MCF 10A (cell line): ENCODE measurements at regions not wholly inside any gene's neighbourhood (a gene's known extent, or its start where the extent isn't known, plus 50 kb on each side); places are given as distances from the start of the nearest gene placed in this dataset.

Source experiments
- BruUV-seq: library from RNA; stranded (reverse); fragments of 400-500 nt; replicated peaks from 2 replicates; lab custom pipeline; 2021; lab: Mats Ljungman, UMichigan
- CTCF ChIA-PET: fragments of 300-600 bp; sonication (Branson Sonifier 250); formaldehyde crosslinking; extraction: SDS; loops from one replicate; lab custom pipeline; 2021; ENCODE audit warnings: antibody characterized with exemption, inconsistent platforms; lab: Yijun Ruan, JAX
- POLR2A ChIA-PET: fragments of 300-600, 350-650 bp; sonication (Branson Sonifier 250); formaldehyde crosslinking; extraction: SDS; loops from one replicate; lab custom pipeline; 2020; ENCODE audit warnings: antibody characterized with exemption, inconsistent platforms; lab: Yijun Ruan, JAX
- DNase-seq: peaks from one replicate; pipeline ENCODE4 v3.0.0-alpha.2; 2018; ENCODE audit not compliant: unreplicated experiment
- H3K27ac Mint-ChIP-seq: one replicate; pipeline ENCODE4 v1.8.0; 2022; ENCODE audit warnings: mild to moderate bottlenecking, low read depth, mixed read lengths; ENCODE audit not compliant: unreplicated experiment
- H3K27me3 Mint-ChIP-seq: one replicate; pipeline ENCODE4 v1.8.0; 2022; ENCODE audit warnings: mixed read lengths; ENCODE audit not compliant: insufficient read depth, unreplicated experiment
- H3K36me3 Mint-ChIP-seq: one replicate; pipeline ENCODE4 v1.8.0; 2022; ENCODE audit warnings: mild to moderate bottlenecking, moderate library complexity, mixed read lengths; ENCODE audit not compliant: insufficient read depth, unreplicated experiment
- H3K4me1 Mint-ChIP-seq: one replicate; pipeline ENCODE4 v1.8.0; 2022; ENCODE audit warnings: mixed read lengths; ENCODE audit not compliant: insufficient read depth, unreplicated experiment
- H3K4me3 Mint-ChIP-seq: one replicate; pipeline ENCODE4 v1.8.0; 2022; ENCODE audit warnings: mild to moderate bottlenecking, moderate library complexity, mixed read lengths; ENCODE audit not compliant: unreplicated experiment
- H3K9me3 Mint-ChIP-seq: one replicate; pipeline ENCODE4 v1.8.0; 2022; ENCODE audit warnings: mixed read lengths; ENCODE audit not compliant: unreplicated experiment
- intact Hi-C: fragments of 100-400 bp; cut with micrococcal nuclease; formaldehyde crosslinking; loops from 2 replicates; pipeline ENCODE4 v1.14.1; 2022
- TF ChIP-seq, protein P1 (sequence below): fragments of 200-600 bp; IDR thresholded peaks from one replicate; pipeline ENCODE4 v1.8.0; 2022; ENCODE audit warnings: antibody characterized with exemption, mild to moderate bottlenecking; ENCODE audit not compliant: unreplicated experiment

DNA sequence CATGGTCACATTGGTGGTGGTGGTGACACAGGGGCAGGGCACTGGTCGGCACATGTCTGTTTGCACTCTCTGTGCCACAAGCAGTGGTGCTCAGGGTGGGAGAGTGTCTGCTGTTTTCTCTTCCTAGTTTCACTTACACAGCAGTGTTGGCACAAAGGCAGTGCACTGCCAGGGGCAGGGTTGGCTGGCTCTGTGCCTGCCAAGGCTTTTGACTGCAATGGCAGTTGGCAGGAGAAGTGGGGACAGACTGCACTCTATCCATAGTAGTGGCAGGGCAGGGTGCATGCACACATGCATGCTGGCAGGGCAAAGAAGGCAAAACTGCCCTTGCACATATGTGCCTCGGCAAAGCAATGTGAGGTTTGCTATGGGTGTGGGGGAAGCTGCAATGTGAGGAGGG is 635.9 kb downstream of the SUCLG1 start:
- Mint-ChIP-seq H3K4me1 (peaks cover 6% of the 10 kb centered on the region), H3K27me3 (no peaks in the 10 kb centered on the region), H3K9me3 (no peaks in the 10 kb centered on the region), H3K27ac (no peak overlapping the region), H3K4me3 (no peak overlapping the region), H3K36me3 (no peaks in the 10 kb centered on the region)
- TF ChIP-seq, protein P1, sequence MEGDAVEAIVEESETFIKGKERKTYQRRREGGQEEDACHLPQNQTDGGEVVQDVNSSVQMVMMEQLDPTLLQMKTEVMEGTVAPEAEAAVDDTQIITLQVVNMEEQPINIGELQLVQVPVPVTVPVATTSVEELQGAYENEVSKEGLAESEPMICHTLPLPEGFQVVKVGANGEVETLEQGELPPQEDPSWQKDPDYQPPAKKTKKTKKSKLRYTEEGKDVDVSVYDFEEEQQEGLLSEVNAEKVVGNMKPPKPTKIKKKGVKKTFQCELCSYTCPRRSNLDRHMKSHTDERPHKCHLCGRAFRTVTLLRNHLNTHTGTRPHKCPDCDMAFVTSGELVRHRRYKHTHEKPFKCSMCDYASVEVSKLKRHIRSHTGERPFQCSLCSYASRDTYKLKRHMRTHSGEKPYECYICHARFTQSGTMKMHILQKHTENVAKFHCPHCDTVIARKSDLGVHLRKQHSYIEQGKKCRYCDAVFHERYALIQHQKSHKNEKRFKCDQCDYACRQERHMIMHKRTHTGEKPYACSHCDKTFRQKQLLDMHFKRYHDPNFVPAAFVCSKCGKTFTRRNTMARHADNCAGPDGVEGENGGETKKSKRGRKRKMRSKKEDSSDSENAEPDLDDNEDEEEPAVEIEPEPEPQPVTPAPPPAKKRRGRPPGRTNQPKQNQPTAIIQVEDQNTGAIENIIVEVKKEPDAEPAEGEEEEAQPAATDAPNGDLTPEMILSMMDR: no peak
- intact Hi-C loops: no loop called here
- no peak for DNase-seq
- CTCF ChIA-PET: interaction anchor here (0.8 to 1.0 kb wide), 3 partner anchors 81 to 1203 kb away, joined by 3 to 4 read pairs (median 3); no protein-coding TSS in a partner anchor
- POLR2A ChIA-PET: interaction anchor here (0.5 kb wide), 1 partner anchor 1159 kb away, joined by 3 read pairs; no protein-coding TSS in a partner anchor
- no TSS peak for BruUV-seq

DNA sequence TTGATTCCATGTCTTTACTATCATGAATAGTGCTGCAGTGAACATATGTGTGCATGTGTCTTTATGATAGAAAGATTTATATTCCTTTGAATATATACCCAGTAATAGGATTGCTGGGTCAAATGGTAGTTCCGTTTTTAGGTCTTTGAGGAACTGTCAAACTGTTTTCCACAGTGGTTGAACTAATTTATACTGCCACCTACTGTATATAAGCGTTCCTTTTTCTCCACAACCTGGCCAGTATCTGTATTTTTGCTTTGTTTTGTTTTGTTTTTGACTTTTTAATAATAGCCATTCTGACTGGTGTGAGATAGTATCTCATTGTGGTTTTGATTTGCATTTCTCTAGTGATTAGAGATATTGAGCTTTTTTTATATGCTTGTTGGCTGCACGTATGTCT is 641.6 kb downstream of the SUCLG1 start:
- no peak overlapping the region for H3K4me3 Mint-ChIP-seq
- H3K36me3 Mint-ChIP-seq: no peaks in the 10 kb centered on the region
- ChIA-PET POLR2A (no interaction called here), CTCF (interaction anchor here (0.6 to 2.6 kb wide), 13 partner anchors 9 to 1892 kb away, joined by 3 to 8 read pairs (median 4); no protein-coding TSS in a partner anchor)
- H3K27me3 Mint-ChIP-seq: no peaks in the 10 kb centered on the region
- BruUV-seq: no TSS peak
- intact Hi-C loops: loop anchor here (1.0 to 5.0 kb wide), 2 partner anchors 230 to 1915 kb away; no protein-coding TSS in a partner anchor
- H3K9me3 Mint-ChIP-seq: no peaks in the 10 kb centered on the region
- DNase-seq: peak; percentile 33
- TF ChIP-seq, protein P1: peak; percentile 36
- H3K27ac Mint-ChIP-seq: no peak overlapping the region
- H3K4me1 Mint-ChIP-seq: peaks cover 6% of the 10 kb centered on the region

DNA sequence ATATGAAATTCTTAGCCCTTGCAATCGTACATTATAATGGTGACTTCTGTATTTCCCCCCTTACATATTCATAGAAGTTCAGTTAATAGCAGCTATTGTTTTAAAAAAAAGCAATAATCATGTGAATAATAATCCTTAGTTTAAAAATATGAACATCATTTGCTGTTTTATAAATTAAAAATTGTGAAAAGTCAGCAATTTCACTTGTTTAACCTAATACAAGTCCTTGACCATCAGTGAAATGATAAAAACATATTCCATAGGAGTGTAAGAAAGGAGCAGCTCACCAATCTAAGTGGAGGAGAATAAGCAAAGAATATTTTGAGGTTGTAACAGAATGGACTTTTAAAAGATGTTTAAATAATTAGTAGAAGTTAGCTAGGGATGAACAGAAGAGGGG is 650.2 kb downstream of the SUCLG1 start:
- peaks cover 6% of the 10 kb centered on the region for H3K36me3 Mint-ChIP-seq
- H3K9me3 Mint-ChIP-seq: no peaks in the 10 kb centered on the region
- TF ChIP-seq, protein P1: no peak
- no TSS peak for BruUV-seq
- POLR2A ChIA-PET: interaction anchor here (0.7 kb wide), 1 partner anchor 8 kb away, joined by 3 read pairs; no protein-coding TSS in a partner anchor
- CTCF ChIA-PET: interaction anchor here (2.0 kb wide), 1 partner anchor 9 kb away, joined by 8 read pairs; no protein-coding TSS in a partner anchor
- H3K27ac Mint-ChIP-seq: no peak overlapping the region
- intact Hi-C loops: no loop called here
- no peaks in the 10 kb centered on the region for H3K27me3 Mint-ChIP-seq
- no peak for DNase-seq
- H3K4me1 Mint-ChIP-seq: no peaks in the 10 kb centered on the region
- no peak overlapping the region for H3K4me3 Mint-ChIP-seq

DNA sequence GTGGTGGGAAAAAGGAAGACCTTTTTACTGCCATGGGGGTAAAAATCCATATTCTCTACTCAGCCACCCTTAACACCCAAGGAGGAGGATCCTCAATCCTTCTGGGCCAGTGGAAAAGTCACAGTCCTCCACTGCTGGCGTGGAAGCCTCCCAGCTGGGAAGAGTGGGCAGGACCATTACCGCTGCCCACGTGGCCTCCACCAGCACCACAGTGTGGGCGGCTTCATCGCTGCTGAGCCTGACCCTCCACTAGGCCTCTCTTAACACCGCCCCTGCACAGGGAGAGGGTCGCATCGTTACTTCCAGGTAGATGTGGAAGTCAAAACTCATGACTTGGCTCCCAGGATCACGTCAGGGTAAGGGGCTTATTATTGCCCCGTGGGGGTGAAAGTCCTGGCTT is 656.5 kb downstream of the SUCLG1 start:
- Mint-ChIP-seq H3K9me3 (no peaks in the 10 kb centered on the region), H3K27me3 (no peaks in the 10 kb centered on the region), H3K27ac (no peak overlapping the region), H3K4me1 (no peaks in the 10 kb centered on the region), H3K4me3 (no peak overlapping the region), H3K36me3 (peaks cover 5% of the 10 kb centered on the region)
- ChIA-PET POLR2A (no interaction called here), CTCF (no interaction called here)
- BruUV-seq: no TSS peak
- no peak for DNase-seq
- TF ChIP-seq, protein P1: no peak
- intact Hi-C loops: no loop called here
